SK-N-SH (cell line): ENCODE measurements at regions not wholly inside any gene's neighbourhood (a gene's known extent, or its start where the extent isn't known, plus 50 kb on each side); places are given as distances from the start of the nearest gene placed in this dataset.

Experiments used
- CTCF ChIP-seq: fragments of 200-600 bp; sonication (generic); IDR thresholded peaks from 2 replicates; pipeline ENCODE4 v1.6.1; 2017; ENCODE audit warnings: antibody characterized with exemption, mild to moderate bottlenecking, moderate library complexity
- JUND ChIP-seq: IDR thresholded peaks from 2 replicates; pipeline ENCODE4 v1.4.0; 2012
- NRF1 ChIP-seq: IDR thresholded peaks from 2 replicates; pipeline ENCODE4 v1.6.1; 2012; ENCODE audit warnings: low read depth, mild to moderate bottlenecking, low read length
- PBX3 ChIP-seq: IDR thresholded peaks from 2 replicates; pipeline ENCODE4; 2012
- TAF1 ChIP-seq: IDR thresholded peaks from 2 replicates; pipeline ENCODE4 v1.6.1; 2012; ENCODE audit warnings: low read depth, mild to moderate bottlenecking, low read length, moderate library complexity, borderline replicate concordance
- TEAD4 ChIP-seq: IDR thresholded peaks from 2 replicates; pipeline ENCODE4 v1.4.0; 2012; ENCODE audit warnings: mild to moderate bottlenecking, borderline replicate concordance; ENCODE audit not compliant: insufficient read depth

- TF ChIP-seq CTCF (no peak), PBX3 (no peak), JUND (no peak), NRF1 (no peak), TAF1 (no peak), TEAD4 (no peak)
These were observed 347.9 kb upstream of the SEMA6A start for GRCh38 chr5:116922532-116922931.
